Ishikawa (cell line): ENCODE measurements at regions not wholly inside any gene's neighbourhood (a gene's known extent, or its start where the extent isn't known, plus 50 kb on each side); places are given as distances from the start of the nearest gene placed in this dataset.

Experiments used
- CEBPB ChIP-seq: IDR thresholded peaks from 2 replicates; pipeline ENCODE4 v1.6.1; 2012
- FOXM1 ChIP-seq: IDR thresholded peaks from 2 replicates; pipeline ENCODE4 v1.6.1; 2012; ENCODE audit warnings: low read depth, borderline replicate concordance
- RAD21 ChIP-seq: IDR thresholded peaks from 2 replicates; pipeline ENCODE4 v1.6.1; 2012; ENCODE audit warnings: low read depth
- TAF1 ChIP-seq: IDR thresholded peaks from 2 replicates; pipeline ENCODE4 v1.6.1; 2012; ENCODE audit warnings: low read depth, mild to moderate bottlenecking
- TEAD4 ChIP-seq: IDR thresholded peaks from 2 replicates; pipeline ENCODE4 v1.6.1; 2012
- ZBTB7A ChIP-seq: IDR thresholded peaks from 2 replicates; pipeline ENCODE4 v1.6.1; 2012; ENCODE audit warnings: low read depth
- TF ChIP-seq, protein P1 (sequence below): IDR thresholded peaks from 2 replicates; pipeline ENCODE4 v1.6.1; 2012
- TF ChIP-seq, protein P2 (sequence below): IDR thresholded peaks from 2 replicates; pipeline ENCODE4 v1.6.1; 2012; ENCODE audit warnings: low read depth, mild to moderate bottlenecking

DNA sequence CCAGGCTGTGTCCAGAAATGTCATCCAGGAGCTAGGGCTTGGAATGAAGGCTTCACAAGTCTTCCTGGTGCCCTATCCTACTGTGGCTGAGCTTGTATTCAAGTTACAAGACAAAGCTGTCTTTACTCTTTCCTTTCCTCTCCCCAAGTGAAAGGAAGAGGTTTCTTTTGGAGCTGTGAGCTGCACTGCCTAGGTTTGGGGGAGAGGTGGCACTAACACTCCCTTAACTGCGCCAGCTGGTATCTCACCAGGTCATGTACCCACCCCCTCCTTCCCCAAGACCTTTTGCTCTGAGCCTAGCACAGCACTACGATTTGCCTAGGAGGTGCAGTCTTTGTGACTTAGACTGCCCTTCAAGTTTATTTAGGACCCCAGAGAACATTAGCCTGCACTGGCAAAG lies 2053.6 kb upstream of the PRR20A start:
- TF ChIP-seq CEBPB (no peak), RAD21 (no peak; the same call in 1 of the 2 replicates), TAF1 (no peak), FOXM1 (no peak), ZBTB7A (no peak), TEAD4 (no peak)
- TF ChIP-seq, protein P1, sequence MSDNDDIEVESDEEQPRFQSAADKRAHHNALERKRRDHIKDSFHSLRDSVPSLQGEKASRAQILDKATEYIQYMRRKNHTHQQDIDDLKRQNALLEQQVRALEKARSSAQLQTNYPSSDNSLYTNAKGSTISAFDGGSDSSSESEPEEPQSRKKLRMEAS = no peak
- TF ChIP-seq, protein P2, sequence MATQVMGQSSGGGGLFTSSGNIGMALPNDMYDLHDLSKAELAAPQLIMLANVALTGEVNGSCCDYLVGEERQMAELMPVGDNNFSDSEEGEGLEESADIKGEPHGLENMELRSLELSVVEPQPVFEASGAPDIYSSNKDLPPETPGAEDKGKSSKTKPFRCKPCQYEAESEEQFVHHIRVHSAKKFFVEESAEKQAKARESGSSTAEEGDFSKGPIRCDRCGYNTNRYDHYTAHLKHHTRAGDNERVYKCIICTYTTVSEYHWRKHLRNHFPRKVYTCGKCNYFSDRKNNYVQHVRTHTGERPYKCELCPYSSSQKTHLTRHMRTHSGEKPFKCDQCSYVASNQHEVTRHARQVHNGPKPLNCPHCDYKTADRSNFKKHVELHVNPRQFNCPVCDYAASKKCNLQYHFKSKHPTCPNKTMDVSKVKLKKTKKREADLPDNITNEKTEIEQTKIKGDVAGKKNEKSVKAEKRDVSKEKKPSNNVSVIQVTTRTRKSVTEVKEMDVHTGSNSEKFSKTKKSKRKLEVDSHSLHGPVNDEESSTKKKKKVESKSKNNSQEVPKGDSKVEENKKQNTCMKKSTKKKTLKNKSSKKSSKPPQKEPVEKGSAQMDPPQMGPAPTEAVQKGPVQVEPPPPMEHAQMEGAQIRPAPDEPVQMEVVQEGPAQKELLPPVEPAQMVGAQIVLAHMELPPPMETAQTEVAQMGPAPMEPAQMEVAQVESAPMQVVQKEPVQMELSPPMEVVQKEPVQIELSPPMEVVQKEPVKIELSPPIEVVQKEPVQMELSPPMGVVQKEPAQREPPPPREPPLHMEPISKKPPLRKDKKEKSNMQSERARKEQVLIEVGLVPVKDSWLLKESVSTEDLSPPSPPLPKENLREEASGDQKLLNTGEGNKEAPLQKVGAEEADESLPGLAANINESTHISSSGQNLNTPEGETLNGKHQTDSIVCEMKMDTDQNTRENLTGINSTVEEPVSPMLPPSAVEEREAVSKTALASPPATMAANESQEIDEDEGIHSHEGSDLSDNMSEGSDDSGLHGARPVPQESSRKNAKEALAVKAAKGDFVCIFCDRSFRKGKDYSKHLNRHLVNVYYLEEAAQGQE = no peak
